ENCODE measurements at regions not wholly inside any gene's neighbourhood (a gene's known extent, or its start where the extent isn't known, plus 50 kb on each side); places are given as distances from the start of the nearest gene placed in this dataset.

GRCh38 chr3:135837977-135838631 lies 127.4 kb upstream of the PPP2R3A start:
- no peak for TF ChIP-seq POLR2A (IDR thresholded peaks at IDR 0.05; ENCODE audit: low read depth, low read length)
- TF ChIP-seq POLR2AphosphoS5 (IDR thresholded peaks at IDR 0.05; ENCODE audit: low read depth, low read length): no peak
- no peak for TF ChIP-seq TAF1 (IDR thresholded peaks at IDR 0.05; ENCODE audit: borderline replicate concordance, low read depth, low read length)
